ENCODE measurements at regions not wholly inside any gene's neighbourhood (a gene's known extent, or its start where the extent isn't known, plus 50 kb on each side); places are given as distances from the start of the nearest gene placed in this dataset.

DNA sequence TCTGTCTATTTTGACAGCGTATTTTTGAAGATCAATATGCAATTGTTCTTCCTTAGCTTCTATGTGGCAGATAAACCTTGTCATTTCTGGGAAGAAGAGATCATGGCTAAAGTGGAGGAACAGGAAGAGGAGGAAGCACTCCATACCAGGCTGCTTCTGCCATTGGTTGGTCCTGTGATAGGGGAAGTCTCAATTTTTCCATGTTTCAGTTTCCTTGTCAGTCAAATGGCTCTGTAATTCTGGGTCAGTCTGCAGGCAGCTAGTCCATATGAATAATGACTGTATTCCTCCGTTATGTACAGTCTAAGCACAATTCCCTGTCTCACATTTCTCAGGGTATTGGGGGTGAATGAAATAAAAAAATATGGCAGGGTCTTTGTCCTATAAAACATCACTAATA lies 277.6 kb upstream of the CXCR4 start:
- Mint-ChIP-seq H3K27ac (no peak overlapping the region), H3K27me3 (no peaks in the 10 kb centered on the region), H3K4me3 (no peak overlapping the region), H3K36me3 (ENCODE audit: low read depth) (no peaks in the 10 kb centered on the region), H3K9me3 (no peaks in the 10 kb centered on the region), H3K4me1 (ENCODE audit: low read depth) (peaks cover 9% of the 10 kb centered on the region)
- no peaks in the 10 kb centered on the region for H3K27me3 ChIP-seq (ENCODE audit: control insufficient read depth in 1 of 2, insufficient read depth in 2 of 2, low read length in 2 of 2)
- POLR2A ChIA-PET: no interaction called here
- no peak overlapping the region for H3K27ac ChIP-seq (ENCODE audit: low read depth in 1 of 2, low read length in 2 of 2)
- DNase-seq (no peak), ATAC-seq (ENCODE audit: poor library complexity) (no peak)
- CTCF ChIA-PET: interaction anchor here (2.0 kb wide), 1 partner anchor 11 kb away, joined by 5 read pairs; no protein-coding TSS in a partner anchor
- TF ChIP-seq, protein P1, sequence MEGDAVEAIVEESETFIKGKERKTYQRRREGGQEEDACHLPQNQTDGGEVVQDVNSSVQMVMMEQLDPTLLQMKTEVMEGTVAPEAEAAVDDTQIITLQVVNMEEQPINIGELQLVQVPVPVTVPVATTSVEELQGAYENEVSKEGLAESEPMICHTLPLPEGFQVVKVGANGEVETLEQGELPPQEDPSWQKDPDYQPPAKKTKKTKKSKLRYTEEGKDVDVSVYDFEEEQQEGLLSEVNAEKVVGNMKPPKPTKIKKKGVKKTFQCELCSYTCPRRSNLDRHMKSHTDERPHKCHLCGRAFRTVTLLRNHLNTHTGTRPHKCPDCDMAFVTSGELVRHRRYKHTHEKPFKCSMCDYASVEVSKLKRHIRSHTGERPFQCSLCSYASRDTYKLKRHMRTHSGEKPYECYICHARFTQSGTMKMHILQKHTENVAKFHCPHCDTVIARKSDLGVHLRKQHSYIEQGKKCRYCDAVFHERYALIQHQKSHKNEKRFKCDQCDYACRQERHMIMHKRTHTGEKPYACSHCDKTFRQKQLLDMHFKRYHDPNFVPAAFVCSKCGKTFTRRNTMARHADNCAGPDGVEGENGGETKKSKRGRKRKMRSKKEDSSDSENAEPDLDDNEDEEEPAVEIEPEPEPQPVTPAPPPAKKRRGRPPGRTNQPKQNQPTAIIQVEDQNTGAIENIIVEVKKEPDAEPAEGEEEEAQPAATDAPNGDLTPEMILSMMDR (IDR thresholded peaks at IDR 0.05): no peak
- H3K4me1 ChIP-seq (ENCODE audit: insufficient read depth, low read length): peaks cover 5% of the 10 kb centered on the region
- intact Hi-C loops (cut with DNase I, micrococcal nuclease): no loop called here
- H3K36me3 ChIP-seq (ENCODE audit: insufficient read depth, low read length): no peaks in the 10 kb centered on the region
- H3K9me3 ChIP-seq (ENCODE audit: control insufficient read depth in 1 of 2, insufficient read depth in 1 of 2, low read length in 2 of 2): peaks cover 0 to 3% of the 10 kb centered on the region in 2 experiments
- no peak overlapping the region for H3K4me3 ChIP-seq (ENCODE audit: low read length)

DNA sequence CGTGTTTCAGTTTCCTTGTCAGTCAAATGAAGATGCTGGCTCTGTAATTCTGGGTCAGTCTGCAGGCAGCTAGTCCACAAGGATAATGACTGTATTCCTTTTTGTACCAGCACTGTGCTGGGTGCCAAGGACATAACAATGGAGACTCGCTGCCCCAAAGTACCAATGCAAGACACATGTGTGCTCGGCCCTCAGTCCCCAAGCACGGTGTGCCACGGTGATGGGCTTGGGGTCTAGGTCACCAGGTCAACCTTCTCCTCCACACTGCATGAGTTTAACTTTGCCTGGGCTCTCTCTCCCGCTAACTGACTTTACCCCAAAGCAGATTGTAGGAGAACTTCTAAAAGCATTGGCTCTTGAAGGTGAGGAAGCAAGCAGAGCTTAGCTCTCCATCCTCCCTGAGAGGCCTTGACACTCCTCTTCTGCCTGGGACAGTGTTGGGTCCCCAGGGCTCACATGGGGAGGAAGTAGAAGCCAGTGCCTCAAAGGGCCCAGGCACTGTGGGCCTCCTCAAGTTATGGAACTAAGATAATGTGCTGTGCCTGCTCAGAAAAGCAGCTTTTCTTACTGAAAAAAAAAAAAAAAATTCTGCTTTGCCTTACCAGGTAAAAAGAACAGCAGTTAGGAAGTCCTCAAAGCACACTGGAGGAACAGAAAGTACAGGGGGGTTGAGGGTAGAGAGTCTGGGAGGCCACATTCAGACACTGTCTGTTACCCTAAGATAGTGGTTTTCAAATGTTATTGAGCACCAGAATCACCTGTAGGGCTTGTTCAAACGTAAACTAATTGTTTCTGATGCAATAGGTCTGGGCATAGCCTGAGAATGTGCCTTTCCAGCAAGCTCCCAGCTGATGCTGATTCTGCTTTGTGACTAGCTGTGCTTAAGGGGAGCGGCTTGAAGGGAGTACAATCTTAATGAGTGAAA lies 276.4 kb upstream of the CXCR4 start:
- Mint-ChIP-seq H3K36me3 (ENCODE audit: low read depth) (no peaks in the 10 kb centered on the region), H3K9me3 (no peaks in the 10 kb centered on the region), H3K27ac (no peak overlapping the region), H3K4me1 (ENCODE audit: low read depth) (peaks cover 9% of the 10 kb centered on the region), H3K4me3 (no peak overlapping the region), H3K27me3 (no peaks in the 10 kb centered on the region)
- no peak for DNase-seq
- Histone ChIP-seq H3K27ac (ENCODE audit: low read depth in 1 of 2, low read length in 2 of 2) (no peak overlapping the region), H3K4me3 (ENCODE audit: low read length) (no peak overlapping the region), H3K36me3 (ENCODE audit: insufficient read depth, low read length) (no peaks in the 10 kb centered on the region), H3K27me3 (ENCODE audit: control insufficient read depth in 1 of 2, insufficient read depth in 2 of 2, low read length in 2 of 2) (no peaks in the 10 kb centered on the region), H3K9me3 (ENCODE audit: control insufficient read depth in 1 of 2, insufficient read depth in 1 of 2, low read length in 2 of 2) (peaks cover 0 to 3% of the 10 kb centered on the region in 2 experiments), H3K4me1 (ENCODE audit: insufficient read depth, low read length) (peaks cover 5% of the 10 kb centered on the region)
- POLR2A ChIA-PET: no interaction called here
- intact Hi-C loops (cut with DNase I, micrococcal nuclease): no loop called here
- ATAC-seq (ENCODE audit: poor library complexity): no peak
- CTCF ChIA-PET: no interaction called here
- TF ChIP-seq, protein P1 (IDR thresholded peaks at IDR 0.05): no peak

DNA sequence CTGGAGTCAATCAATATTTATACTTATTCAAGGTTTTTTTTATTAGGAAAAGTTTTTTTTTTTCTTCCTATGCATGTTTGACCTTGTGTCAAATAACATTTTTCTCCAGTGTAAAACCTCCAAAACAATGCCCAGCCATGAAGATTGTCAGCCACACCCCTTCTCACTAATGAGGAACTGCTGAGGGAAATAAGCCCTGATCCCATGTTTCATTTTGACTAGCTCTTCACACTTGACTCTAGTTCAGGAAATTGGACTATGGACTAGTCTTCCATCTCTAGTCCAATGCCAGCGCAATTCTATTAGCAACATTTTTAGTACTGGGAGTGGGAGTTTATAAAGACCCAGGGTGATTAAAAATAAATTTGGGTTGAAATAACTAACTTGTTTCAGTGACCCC lies 275.6 kb upstream of the CXCR4 start:
- Histone ChIP-seq H3K4me1 (ENCODE audit: insufficient read depth, low read length) (peaks cover 5% of the 10 kb centered on the region), H3K27me3 (ENCODE audit: control insufficient read depth in 1 of 2, insufficient read depth in 2 of 2, low read length in 2 of 2) (no peaks in the 10 kb centered on the region), H3K36me3 (ENCODE audit: insufficient read depth, low read length) (no peaks in the 10 kb centered on the region), H3K9me3 (ENCODE audit: control insufficient read depth in 1 of 2, insufficient read depth in 1 of 2, low read length in 2 of 2) (no peaks in the 10 kb centered on the region), H3K4me3 (ENCODE audit: low read length) (no peak overlapping the region), H3K27ac (ENCODE audit: low read depth in 1 of 2, low read length in 2 of 2) (no peak overlapping the region)
- CTCF ChIA-PET: no interaction called here
- Mint-ChIP-seq H3K4me1 (ENCODE audit: low read depth) (peaks cover 9% of the 10 kb centered on the region), H3K36me3 (ENCODE audit: low read depth) (no peaks in the 10 kb centered on the region), H3K4me3 (no peak overlapping the region), H3K9me3 (no peaks in the 10 kb centered on the region), H3K27ac (no peak overlapping the region), H3K27me3 (no peaks in the 10 kb centered on the region)
- ATAC-seq (ENCODE audit: poor library complexity) (no peak), DNase-seq (no peak)
- POLR2A ChIA-PET: no interaction called here
- intact Hi-C loops (cut with DNase I, micrococcal nuclease): no loop called here
- TF ChIP-seq, protein P1 (IDR thresholded peaks at IDR 0.05): no peak
